Ishikawa (cell line): ENCODE measurements at regions not wholly inside any gene's neighbourhood (a gene's known extent, or its start where the extent isn't known, plus 50 kb on each side); places are given as distances from the start of the nearest gene placed in this dataset.

Experiments
- CEBPB ChIP-seq: IDR thresholded peaks from 2 replicates; pipeline ENCODE4 v1.6.1; 2012
- CREB1 ChIP-seq: IDR thresholded peaks from 2 replicates; pipeline ENCODE4 v1.6.1; 2012; ENCODE audit warnings: low read depth
- EP300 ChIP-seq: IDR thresholded peaks from 2 replicates; pipeline ENCODE4 v1.6.1; 2012; ENCODE audit warnings: borderline replicate concordance
- FOXM1 ChIP-seq: IDR thresholded peaks from 2 replicates; pipeline ENCODE4 v1.6.1; 2012; ENCODE audit warnings: low read depth, borderline replicate concordance
- NFIC ChIP-seq: IDR thresholded peaks from 2 replicates; pipeline ENCODE4 v1.6.1; 2012
- RAD21 ChIP-seq: IDR thresholded peaks from 2 replicates; pipeline ENCODE4 v1.6.1; 2012; ENCODE audit warnings: low read depth
- TAF1 ChIP-seq: IDR thresholded peaks from 2 replicates; pipeline ENCODE4 v1.6.1; 2012; ENCODE audit warnings: low read depth, mild to moderate bottlenecking
- ZBTB7A ChIP-seq: IDR thresholded peaks from 2 replicates; pipeline ENCODE4 v1.6.1; 2012; ENCODE audit warnings: low read depth
- TF ChIP-seq, protein P1 (sequence below): IDR thresholded peaks from 2 replicates; pipeline ENCODE4 v1.6.1; 2012
- TF ChIP-seq, protein P2 (sequence below): IDR thresholded peaks from 2 replicates; pipeline ENCODE4 v1.6.1; 2012

DNA sequence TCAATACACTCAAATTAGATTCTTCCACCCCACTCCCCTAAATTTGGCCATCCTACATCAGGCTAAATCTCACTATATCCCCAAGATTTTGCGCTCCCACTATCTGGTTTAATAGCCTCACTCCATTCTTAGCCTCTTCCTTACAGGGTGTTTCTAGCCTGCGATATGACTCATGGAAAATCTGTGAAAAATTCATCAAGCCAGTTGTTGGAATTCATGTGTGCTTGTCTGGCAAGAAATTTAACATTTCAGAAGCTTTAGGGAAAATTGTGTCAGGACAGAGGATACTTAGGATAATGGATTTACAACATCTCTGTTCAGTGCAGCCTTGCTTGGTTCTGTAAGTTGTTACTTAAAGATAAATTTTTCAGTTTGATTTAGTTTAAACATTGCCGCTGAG, 1249.9 kb upstream of the AUTS2 start:
- TF ChIP-seq FOXM1, result no peak
- TF ChIP-seq EP300, result no peak
- no peak for TF ChIP-seq CEBPB
- no peak for TF ChIP-seq NFIC
- no peak for TF ChIP-seq TAF1
- TF ChIP-seq, protein P1, sequence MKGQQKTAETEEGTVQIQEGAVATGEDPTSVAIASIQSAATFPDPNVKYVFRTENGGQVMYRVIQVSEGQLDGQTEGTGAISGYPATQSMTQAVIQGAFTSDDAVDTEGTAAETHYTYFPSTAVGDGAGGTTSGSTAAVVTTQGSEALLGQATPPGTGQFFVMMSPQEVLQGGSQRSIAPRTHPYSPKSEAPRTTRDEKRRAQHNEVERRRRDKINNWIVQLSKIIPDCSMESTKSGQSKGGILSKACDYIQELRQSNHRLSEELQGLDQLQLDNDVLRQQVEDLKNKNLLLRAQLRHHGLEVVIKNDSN, result no peak
- TF ChIP-seq, protein P2, sequence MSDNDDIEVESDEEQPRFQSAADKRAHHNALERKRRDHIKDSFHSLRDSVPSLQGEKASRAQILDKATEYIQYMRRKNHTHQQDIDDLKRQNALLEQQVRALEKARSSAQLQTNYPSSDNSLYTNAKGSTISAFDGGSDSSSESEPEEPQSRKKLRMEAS, result no peak
- no peak for TF ChIP-seq CREB1
- TF ChIP-seq RAD21, result no peak
- TF ChIP-seq ZBTB7A, result no peak
